ENCODE measurements at regions not wholly inside any gene's neighbourhood (a gene's known extent, or its start where the extent isn't known, plus 50 kb on each side); places are given as distances from the start of the nearest gene placed in this dataset.
A peak's percentile ranks its signal among the peaks of the same experiment; 100 is the strongest.

DNA sequence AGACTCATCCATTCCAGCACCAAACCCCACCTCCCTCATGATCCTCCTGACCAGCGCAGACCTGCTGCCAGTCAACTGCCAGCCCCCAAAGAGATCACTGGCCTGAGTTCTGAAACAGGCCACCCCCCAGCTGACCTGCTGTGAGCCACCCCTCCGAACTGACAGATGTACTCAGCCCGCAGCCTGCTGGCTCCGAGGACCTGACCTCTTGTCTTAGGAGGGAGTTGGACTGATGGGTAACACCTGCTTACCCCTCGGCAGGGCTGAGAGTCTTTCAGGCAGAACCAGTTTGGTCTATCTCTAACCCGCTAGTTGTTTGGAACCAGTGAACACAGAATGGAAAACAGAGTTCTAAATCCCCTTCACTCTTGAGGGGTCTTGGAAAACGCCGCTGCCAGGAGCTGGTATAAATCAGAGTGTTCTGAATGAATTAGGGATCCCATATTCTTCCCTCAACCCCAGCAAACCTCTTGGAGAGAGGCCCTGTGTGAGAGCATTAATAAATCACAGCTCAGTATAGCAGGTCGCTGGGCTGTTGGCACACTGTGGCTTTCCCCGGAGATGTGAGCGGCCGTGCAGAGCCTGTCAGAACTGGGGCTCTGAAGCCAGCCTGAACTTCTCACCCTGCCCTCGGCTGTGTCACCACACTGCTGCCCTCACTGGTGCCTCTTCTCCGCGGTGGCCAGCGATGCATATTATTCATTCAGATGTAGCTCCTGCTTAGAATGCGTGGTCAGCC lies 165.1 kb upstream of the NCAM1 start:
- Histone ChIP-seq H3K27ac (no peak overlapping the region), H3K9me3 (no peaks in the 10 kb centered on the region), H3K27me3 (no peaks in the 10 kb centered on the region), H3K36me3 (ENCODE audit: low read depth, missing control alignments) (no peaks in the 10 kb centered on the region), H3K4me3 (no peak overlapping the region), H3K4me1 (no peaks in the 10 kb centered on the region)
- 80 to 85% methylated on average over 12 to 17 of the region's 17 CpGs for WGBS, 2 donors
- no peak for TF ChIP-seq POLR2A (IDR thresholded peaks at IDR 0.05)
- TF ChIP-seq, protein P1, sequence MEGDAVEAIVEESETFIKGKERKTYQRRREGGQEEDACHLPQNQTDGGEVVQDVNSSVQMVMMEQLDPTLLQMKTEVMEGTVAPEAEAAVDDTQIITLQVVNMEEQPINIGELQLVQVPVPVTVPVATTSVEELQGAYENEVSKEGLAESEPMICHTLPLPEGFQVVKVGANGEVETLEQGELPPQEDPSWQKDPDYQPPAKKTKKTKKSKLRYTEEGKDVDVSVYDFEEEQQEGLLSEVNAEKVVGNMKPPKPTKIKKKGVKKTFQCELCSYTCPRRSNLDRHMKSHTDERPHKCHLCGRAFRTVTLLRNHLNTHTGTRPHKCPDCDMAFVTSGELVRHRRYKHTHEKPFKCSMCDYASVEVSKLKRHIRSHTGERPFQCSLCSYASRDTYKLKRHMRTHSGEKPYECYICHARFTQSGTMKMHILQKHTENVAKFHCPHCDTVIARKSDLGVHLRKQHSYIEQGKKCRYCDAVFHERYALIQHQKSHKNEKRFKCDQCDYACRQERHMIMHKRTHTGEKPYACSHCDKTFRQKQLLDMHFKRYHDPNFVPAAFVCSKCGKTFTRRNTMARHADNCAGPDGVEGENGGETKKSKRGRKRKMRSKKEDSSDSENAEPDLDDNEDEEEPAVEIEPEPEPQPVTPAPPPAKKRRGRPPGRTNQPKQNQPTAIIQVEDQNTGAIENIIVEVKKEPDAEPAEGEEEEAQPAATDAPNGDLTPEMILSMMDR (IDR thresholded peaks at IDR 0.05), result no peak
- intact Hi-C loops (cut with DNase I; ENCODE audit: low total_unique reads), result no loop called here
- no peak for DNase-seq

DNA sequence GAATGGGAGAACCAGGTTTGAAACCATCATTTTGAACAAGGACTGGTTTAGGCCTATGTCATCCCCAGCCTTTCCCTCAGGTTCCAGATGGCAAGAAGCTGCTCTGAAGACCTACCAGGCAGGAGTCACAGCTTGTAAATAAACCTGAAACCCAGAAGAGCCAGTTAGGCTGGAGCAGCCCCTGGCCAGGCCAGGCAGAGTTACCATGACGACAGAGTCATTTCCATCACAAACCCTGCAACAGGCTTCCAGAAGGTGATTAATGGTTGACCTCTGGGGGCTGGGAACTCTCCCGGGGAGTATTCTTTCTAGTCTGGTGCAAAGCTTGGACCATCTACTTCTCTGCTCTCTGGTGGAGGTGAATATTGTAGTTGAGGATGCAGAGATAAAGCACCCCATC lies 164.1 kb upstream of the NCAM1 start:
- no peaks in the 10 kb centered on the region for H3K36me3 ChIP-seq (ENCODE audit: low read depth, missing control alignments)
- WGBS, 2 donors, result 82 to 86% methylated on average over 2 of the region's 2 CpGs
- H3K27me3 ChIP-seq, result no peaks in the 10 kb centered on the region
- no peaks in the 10 kb centered on the region for H3K9me3 ChIP-seq
- no peaks in the 10 kb centered on the region for H3K4me1 ChIP-seq
- TF ChIP-seq, protein P1 (IDR thresholded peaks at IDR 0.05), result no peak
- TF ChIP-seq POLR2A (IDR thresholded peaks at IDR 0.05), result no peak
- intact Hi-C loops (cut with DNase I; ENCODE audit: low total_unique reads), result no loop called here
- H3K27ac ChIP-seq, result no peak overlapping the region
- no peak for DNase-seq
- no peak overlapping the region for H3K4me3 ChIP-seq

DNA sequence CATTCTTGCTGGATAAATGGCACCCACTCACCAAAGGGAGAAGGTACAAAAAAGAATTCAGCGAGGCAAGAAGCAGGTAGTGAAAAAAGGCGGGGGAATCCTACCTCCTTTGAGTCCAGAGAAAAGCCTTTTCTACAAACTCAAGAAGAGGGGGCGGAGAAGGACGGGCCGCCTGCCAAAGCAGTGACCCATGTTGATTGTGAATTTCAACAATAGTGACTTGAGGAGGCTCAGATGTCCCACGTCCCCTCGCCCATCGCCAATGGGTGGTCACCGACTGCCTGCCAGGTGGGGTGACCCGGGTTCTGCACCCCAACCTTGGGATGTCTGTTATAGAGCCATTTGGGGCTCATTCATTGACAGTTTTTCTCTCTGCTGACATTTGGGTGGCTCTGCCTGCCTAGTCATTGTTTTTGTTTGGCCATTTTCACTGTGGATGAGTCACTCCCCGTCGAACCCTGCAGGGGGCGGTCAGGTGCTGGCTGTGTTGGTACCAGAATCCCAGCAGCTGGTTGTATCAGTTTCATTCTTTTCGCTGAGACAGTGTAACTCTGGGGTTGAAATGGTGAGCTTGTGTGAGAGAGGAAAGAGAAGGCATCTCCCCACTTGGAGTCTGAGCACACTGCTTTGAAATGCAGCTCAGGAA lies 163.4 kb upstream of the NCAM1 start:
- TF ChIP-seq, protein P1 (IDR thresholded peaks at IDR 0.05), result peak in 1 of 3 experiments; percentile 55
- no peak for TF ChIP-seq POLR2A (IDR thresholded peaks at IDR 0.05)
- Histone ChIP-seq H3K27ac (no peak overlapping the region), H3K9me3 (no peaks in the 10 kb centered on the region), H3K36me3 (ENCODE audit: low read depth, missing control alignments) (no peaks in the 10 kb centered on the region), H3K4me1 (no peaks in the 10 kb centered on the region), H3K4me3 (no peak overlapping the region), H3K27me3 (no peaks in the 10 kb centered on the region)
- WGBS, 2 donors, result 77 to 78% methylated on average over 14 of the region's 14 CpGs
- DNase-seq, result peak; percentile 70
- intact Hi-C loops (cut with DNase I; ENCODE audit: low total_unique reads), result no loop called here

DNA sequence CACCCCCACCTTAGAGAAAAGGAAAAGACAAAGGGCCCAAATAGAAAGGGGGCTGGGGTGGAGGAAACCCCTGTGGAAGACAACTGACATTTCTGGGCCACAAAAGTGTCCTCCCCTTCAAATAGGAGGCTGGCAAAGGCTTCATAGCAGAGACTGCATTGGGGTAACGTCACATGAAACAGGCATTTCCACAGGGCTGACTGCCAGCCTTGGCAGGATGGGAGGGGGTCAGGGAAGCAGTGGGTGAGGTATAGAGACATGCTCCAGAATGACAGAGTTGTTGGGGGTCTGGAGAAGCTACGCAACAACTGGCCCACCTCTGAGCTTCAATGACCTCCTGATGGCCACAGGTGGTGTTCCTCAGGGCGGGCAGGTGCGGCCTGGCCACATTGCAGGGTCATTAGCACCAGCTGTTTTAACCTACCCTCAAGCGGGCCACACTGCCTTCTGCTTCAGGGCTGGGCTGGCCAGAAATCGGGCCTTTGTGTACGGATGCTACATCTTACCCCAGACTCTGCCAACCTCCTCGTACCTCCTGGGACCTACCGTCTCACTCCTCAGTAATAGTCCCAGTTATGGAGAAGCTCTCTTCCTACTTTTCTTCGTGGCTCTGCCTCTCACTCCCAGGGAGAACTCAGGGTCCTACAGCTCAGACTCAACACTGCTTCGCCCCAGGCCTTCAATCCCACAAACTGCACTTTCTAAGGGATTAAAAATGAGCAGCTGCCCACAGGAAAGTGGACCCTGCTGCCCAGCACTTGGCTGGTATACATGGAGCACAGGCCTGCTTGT lies 160.0 kb upstream of the NCAM1 start:
- no peak for DNase-seq
- no peak for TF ChIP-seq POLR2A (IDR thresholded peaks at IDR 0.05)
- TF ChIP-seq, protein P1 (IDR thresholded peaks at IDR 0.05), result no peak
- H3K27ac ChIP-seq, result no peak overlapping the region
- no peaks in the 10 kb centered on the region for H3K4me1 ChIP-seq
- 91 to 95% methylated on average over 11 of the region's 11 CpGs for WGBS, 2 donors
- no peaks in the 10 kb centered on the region for H3K27me3 ChIP-seq
- no peaks in the 10 kb centered on the region for H3K36me3 ChIP-seq (ENCODE audit: low read depth, missing control alignments)
- H3K4me3 ChIP-seq, result no peak overlapping the region
- H3K9me3 ChIP-seq, result no peaks in the 10 kb centered on the region
- intact Hi-C loops (cut with DNase I; ENCODE audit: low total_unique reads), result no loop called here

Measured in testis (tissue), 2 donors.